OCI-LY1 (cell line): ENCODE measurements at regions not wholly inside any gene's neighbourhood (a gene's known extent, or its start where the extent isn't known, plus 50 kb on each side); places are given as distances from the start of the nearest gene placed in this dataset.

ENCODE experiments used
- H2AFZ ChIP-seq: fragments of 200-600 bp; sonication (generic), shearing (Covaris generic); 2 replicates; pipeline ENCODE4 v1.6.0; 2014; ENCODE audit warnings: antibody characterized with exemption, mild to moderate bottlenecking, low read length
- H3F3A ChIP-seq: fragments of 200-600 bp; sonication (generic), shearing (Covaris generic); 2 replicates; pipeline ENCODE4 v1.6.0; 2014; ENCODE audit warnings: mild to moderate bottlenecking, antibody characterized with exemption, low read length, moderate library complexity; ENCODE audit not compliant: insufficient read depth
- H3K27ac ChIP-seq: fragments of 200-600 bp; sonication (generic); 2 replicates; pipeline ENCODE4 v1.5.1; 2014; ENCODE audit warnings: low read length, mixed run types, mild to moderate bottlenecking, low read depth; ENCODE audit not compliant: poor library complexity, severe bottlenecking
- H3K27me3 ChIP-seq: fragments of 200-600 bp; sonication (generic); 2 replicates; pipeline ENCODE4 v1.6.0; 2014; ENCODE audit warnings: antibody characterized with exemption, mild to moderate bottlenecking, low read length, moderate library complexity; ENCODE audit not compliant: insufficient read depth
- H3K36me3 ChIP-seq: fragments of 200-600 bp; sonication (generic); 2 replicates; pipeline ENCODE4 v1.6.1; 2014; ENCODE audit warnings: mild to moderate bottlenecking, antibody characterized with exemption, low read length, moderate library complexity, mixed read lengths; ENCODE audit not compliant: insufficient read depth
- H3K4me1 ChIP-seq: fragments of 200-600 bp; sonication (generic); 2 replicates; pipeline ENCODE4 v1.5.1; 2014; ENCODE audit warnings: mild to moderate bottlenecking, low read length, moderate library complexity; ENCODE audit not compliant: insufficient read depth, severe bottlenecking
- H3K4me2 ChIP-seq: fragments of 200-600 bp; sonication (generic), shearing (Covaris generic); 2 replicates; pipeline ENCODE4 v1.6.1; 2014; ENCODE audit warnings: low read length
- H3K4me3 ChIP-seq: fragments of 200-600 bp; sonication (generic); 2 replicates; pipeline ENCODE4 v1.5.1; 2014; ENCODE audit warnings: low read length, low read depth, mild to moderate bottlenecking, mixed read lengths; ENCODE audit not compliant: poor library complexity, severe bottlenecking
- H3K79me2 ChIP-seq: fragments of 200-600 bp; shearing (Covaris generic); 2 replicates; pipeline ENCODE4 v1.6.1; 2016; ENCODE audit warnings: mixed run types, low read length, mixed read lengths; ENCODE audit not compliant: insufficient read depth
- H3K9ac ChIP-seq: fragments of 200-600 bp; sonication (generic), shearing (Covaris generic); 2 replicates; pipeline ENCODE4 v1.6.1; 2014; ENCODE audit warnings: mild to moderate bottlenecking, low read length, mixed read lengths
- H3K9me2 ChIP-seq: fragments of 200-600 bp; sonication (generic), shearing (Covaris generic); 2 replicates; pipeline ENCODE4 v1.6.1; 2014; ENCODE audit warnings: low read depth, mild to moderate bottlenecking, low read length, mixed read lengths
- H3K9me3 ChIP-seq: fragments of 200-600 bp; shearing (Covaris generic); 2 replicates; pipeline ENCODE4 v1.6.1; 2014; ENCODE audit warnings: low read length, mixed read lengths
- H4K20me1 ChIP-seq: fragments of 200-600 bp; sonication (generic), shearing (Covaris generic); 2 replicates; pipeline ENCODE4 v1.6.0; 2016; ENCODE audit warnings: mild to moderate bottlenecking, low read length; ENCODE audit not compliant: insufficient read depth
- CTCF ChIP-seq: fragments of 200-600 bp; sonication (generic), shearing (Covaris generic); IDR thresholded peaks from 2 replicates; pipeline ENCODE4 v1.5.1; 2017; ENCODE audit warnings: mild to moderate bottlenecking, antibody characterized with exemption, low read length, moderate library complexity, mixed read lengths
- EZH2 ChIP-seq: fragments of 200-600 bp; sonication (generic), shearing (Covaris generic); IDR thresholded peaks from 2 replicates; pipeline ENCODE4 v1.8.0; 2017; ENCODE audit warnings: borderline replicate concordance, mixed run types, mild to moderate bottlenecking, antibody characterized with exemption, low read length, moderate library complexity, mixed read lengths

DNA sequence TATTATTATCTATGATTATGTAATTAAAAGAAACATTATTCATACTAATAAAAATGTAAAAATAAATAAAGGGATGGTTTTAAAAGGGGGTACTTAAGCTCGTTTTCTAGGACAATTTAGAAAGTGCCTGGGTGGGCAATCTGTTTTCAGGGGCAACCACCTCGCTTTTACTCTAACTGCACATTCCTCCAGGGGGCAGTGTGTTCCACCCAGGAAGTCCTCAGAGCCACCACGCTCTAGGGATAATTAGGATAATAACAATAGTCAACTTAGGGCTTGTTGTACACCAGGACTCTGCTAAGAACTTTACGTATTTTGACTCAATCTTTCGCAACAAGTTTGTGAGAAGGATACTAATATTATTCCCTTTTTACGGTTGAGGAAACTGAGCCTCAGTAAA is 396.7 kb upstream of the MAF start:
- no peaks in the 10 kb centered on the region for H3K36me3 ChIP-seq
- H3K4me2 ChIP-seq = no peak overlapping the region
- no peaks in the 10 kb centered on the region for H3K9me2 ChIP-seq
- no peaks in the 10 kb centered on the region for H4K20me1 ChIP-seq
- H2AFZ ChIP-seq = no peak overlapping the region
- no peak for TF ChIP-seq EZH2
- peak; percentile 57 for TF ChIP-seq CTCF
- H3K27me3 ChIP-seq = 0 out of 2 replicates have a peak, but pooled peaks cover 3% of the 10 kb centered on the region
- H3F3A ChIP-seq = no peaks in the 10 kb centered on the region
- H3K9me3 ChIP-seq = no peaks in the 10 kb centered on the region
- no peak overlapping the region for H3K4me3 ChIP-seq
- H3K79me2 ChIP-seq = no peaks in the 10 kb centered on the region
- H3K27ac ChIP-seq = no peak overlapping the region
- H3K9ac ChIP-seq = no peak overlapping the region
- H3K4me1 ChIP-seq = no peaks in the 10 kb centered on the region

DNA sequence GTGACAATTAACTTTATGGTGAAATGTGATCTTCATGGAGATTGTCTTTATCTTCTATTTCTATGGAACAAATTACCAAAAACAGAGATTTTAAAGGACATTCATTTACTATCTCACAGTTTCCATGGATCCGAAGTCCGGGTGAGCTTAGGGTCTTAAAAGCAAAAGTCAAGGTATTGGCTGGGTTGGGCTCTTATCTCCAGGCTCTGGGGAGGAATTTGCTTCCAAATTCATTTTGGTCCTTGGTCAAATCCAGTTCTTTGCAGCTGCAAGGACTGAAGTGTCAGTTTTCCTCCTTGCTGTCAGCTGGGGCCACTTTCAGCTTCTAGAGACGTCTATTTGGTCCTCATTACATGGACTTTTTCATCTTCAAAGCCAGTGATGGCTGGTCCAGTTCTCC is 395.8 kb upstream of the MAF start:
- H3K4me3 ChIP-seq = no peak overlapping the region
- 0 out of 2 replicates have a peak, but pooled peaks cover 3% of the 10 kb centered on the region for H3K27me3 ChIP-seq
- H3F3A ChIP-seq = no peaks in the 10 kb centered on the region
- no peak overlapping the region for H2AFZ ChIP-seq
- H3K4me2 ChIP-seq = no peak overlapping the region
- TF ChIP-seq EZH2 = no peak
- TF ChIP-seq CTCF = no peak
- no peak overlapping the region for H3K9ac ChIP-seq
- no peaks in the 10 kb centered on the region for H3K9me2 ChIP-seq
- H3K9me3 ChIP-seq = no peaks in the 10 kb centered on the region
- H3K4me1 ChIP-seq = no peaks in the 10 kb centered on the region
- no peaks in the 10 kb centered on the region for H3K36me3 ChIP-seq
- no peaks in the 10 kb centered on the region for H4K20me1 ChIP-seq
- no peaks in the 10 kb centered on the region for H3K79me2 ChIP-seq
- no peak overlapping the region for H3K27ac ChIP-seq

DNA sequence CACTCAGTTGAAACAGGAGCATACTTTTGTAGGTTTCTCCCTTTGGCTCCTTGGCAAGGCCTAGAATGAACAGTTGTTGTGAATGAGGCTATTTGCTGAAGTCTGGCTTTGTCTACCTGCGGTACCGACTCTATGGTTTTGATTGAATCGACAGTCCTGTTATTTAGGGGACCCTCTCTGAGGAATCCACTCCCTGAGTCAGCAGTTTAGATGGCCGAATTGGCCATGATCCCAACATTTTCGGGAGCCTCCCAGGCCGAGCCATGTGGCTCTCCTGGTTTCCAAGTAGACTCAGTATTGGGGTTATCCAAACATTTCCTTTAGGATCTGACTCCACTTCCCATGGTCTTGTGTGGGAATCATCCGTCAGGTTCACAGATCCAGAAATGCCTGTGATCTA is 394.8 kb upstream of the MAF start:
- no peaks in the 10 kb centered on the region for H4K20me1 ChIP-seq
- no peaks in the 10 kb centered on the region for H3K79me2 ChIP-seq
- no peaks in the 10 kb centered on the region for H3K4me1 ChIP-seq
- H2AFZ ChIP-seq = no peak overlapping the region
- no peaks in the 10 kb centered on the region for H3K9me2 ChIP-seq
- H3K36me3 ChIP-seq = no peaks in the 10 kb centered on the region
- no peaks in the 10 kb centered on the region for H3F3A ChIP-seq
- TF ChIP-seq CTCF = no peak
- no peak overlapping the region for H3K4me3 ChIP-seq
- no peak overlapping the region for H3K4me2 ChIP-seq
- no peak overlapping the region for H3K9ac ChIP-seq
- H3K9me3 ChIP-seq = no peaks in the 10 kb centered on the region
- H3K27me3 ChIP-seq = 0 out of 2 replicates have a peak, but pooled peaks cover 3% of the 10 kb centered on the region
- no peak overlapping the region for H3K27ac ChIP-seq
